ENCODE measurements at regions not wholly inside any gene's neighbourhood (a gene's known extent, or its start where the extent isn't known, plus 50 kb on each side); places are given as distances from the start of the nearest gene placed in this dataset.
"Not testable (repeated sequence)": the region's sequence is repeated elsewhere in the genome, so short reads cannot be mapped to it uniquely, and the experiment has no call there.

- not testable (repeated sequence) for TF ChIP-seq POLR2A (IDR thresholded peaks at IDR 0.05; ENCODE audit: low read length); CTCF (IDR thresholded peaks at IDR 0.05); HMGXB4 (CRISPR knock-in tag; IDR thresholded peaks at IDR 0.05; ENCODE audit: borderline replicate concordance); CEBPB (IDR thresholded peaks at IDR 0.05); NFE2L2 (conservative IDR thresholded peaks at IDR 0.05; ENCODE audit: low read length); USF2 (IDR thresholded peaks at IDR 0.05); RAD21 (conservative IDR thresholded peaks at IDR 0.05 in 1 of 2, IDR thresholded peaks at IDR 0.05 in 1 of 2); REST (IDR thresholded peaks at IDR 0.05); MAX (IDR thresholded peaks at IDR 0.05); TP53 (CRISPR knock-in tag; IDR thresholded peaks at IDR 0.05)
- peak; percentile 60 for TF ChIP-seq SREBF2 (IDR thresholded peaks at IDR 0.05)
Measured at GRCh38 chr1:143803927-143804411, 167.8 kb downstream of the FAM72C start.

All from A549 (cell line).